ENCODE measurements at regions not wholly inside any gene's neighbourhood (a gene's known extent, or its start where the extent isn't known, plus 50 kb on each side); places are given as distances from the start of the nearest gene placed in this dataset.
"Not testable (repeated sequence)": the region's sequence is repeated elsewhere in the genome, so short reads cannot be mapped to it uniquely, and the experiment has no call there.

GRCh38 chr6:121856296-121856695 lies 420.9 kb downstream of the GJA1 start:
- no peak for DNase-seq (ENCODE audit: extremely low read depth, low read depth)

DNA sequence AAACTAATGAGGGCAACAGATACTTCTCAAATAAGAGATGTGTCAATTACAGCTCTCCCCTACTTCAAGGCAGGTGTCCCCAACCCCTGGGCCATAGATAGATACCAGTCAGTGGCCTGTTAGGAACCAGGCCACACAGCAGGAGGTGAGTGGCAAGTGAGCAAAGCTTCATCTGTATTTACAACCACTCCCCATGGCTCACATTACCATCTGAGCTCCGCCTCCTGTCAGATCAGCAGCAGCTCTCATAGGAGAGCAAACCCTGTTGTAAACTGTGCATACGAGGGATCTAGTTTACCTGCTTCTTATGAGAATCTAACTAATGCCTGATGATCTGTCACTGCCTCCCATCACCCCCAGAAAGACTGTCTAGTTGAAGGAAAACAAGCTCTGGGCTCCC lies 422.1 kb downstream of the GJA1 start:
- DNase-seq (ENCODE audit: extremely low read depth, low read depth), result no peak

DNA sequence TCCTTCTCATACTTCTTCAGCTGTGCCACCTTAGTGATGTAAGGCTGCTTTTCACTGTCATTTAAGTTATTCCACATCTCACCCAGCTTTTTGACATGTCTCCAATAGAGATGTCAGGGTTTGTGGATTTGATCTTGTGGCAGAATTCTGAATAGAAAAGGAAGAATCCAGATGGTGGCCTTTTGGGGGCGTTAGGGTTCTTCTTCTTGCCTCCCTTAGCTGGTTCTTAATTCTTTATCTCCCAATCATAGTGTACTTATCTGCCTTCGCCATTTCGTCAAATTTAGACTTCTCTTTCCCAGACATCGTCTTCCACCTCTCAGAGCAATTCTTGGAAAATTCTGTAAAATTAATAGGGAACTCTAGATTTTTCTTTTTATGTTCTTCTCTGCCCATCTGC lies 422.9 kb downstream of the GJA1 start:
- DNase-seq (ENCODE audit: extremely low read depth, low read depth), result no peak

GRCh38 chr6:121858986-121859385 lies 423.5 kb downstream of the GJA1 start:
- no peak for DNase-seq (ENCODE audit: extremely low read depth, low read depth)

GRCh38 chr6:121865811-121866210 lies 430.4 kb downstream of the GJA1 start:
- no peak for DNase-seq (ENCODE audit: extremely low read depth, low read depth)

- no peak for DNase-seq (ENCODE audit: extremely low read depth, low read depth)
Measured at GRCh38 chr6:121867095-121867494, 431.6 kb downstream of the GJA1 start.

GRCh38 chr6:121868206-121868605 lies 432.8 kb downstream of the GJA1 start:
- DNase-seq (ENCODE audit: extremely low read depth, low read depth), result no peak

DNA sequence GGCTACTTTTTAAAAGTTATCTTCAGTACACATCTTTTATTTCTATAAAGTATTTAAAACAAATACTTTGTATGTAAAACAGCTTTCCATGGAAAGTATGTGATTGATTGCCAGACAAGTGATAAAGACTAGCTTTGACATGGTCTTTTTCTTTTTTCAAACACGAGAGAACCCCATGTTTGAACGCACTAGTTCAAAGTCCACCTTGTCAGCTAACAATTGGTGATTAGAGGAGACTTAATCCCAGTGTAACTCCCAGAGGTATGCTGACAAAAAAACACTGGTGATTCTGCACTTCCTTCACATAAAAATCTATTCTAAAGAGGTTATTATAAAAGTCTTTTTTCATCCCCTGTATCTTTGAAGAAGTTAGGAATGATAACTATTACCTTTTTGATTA lies 438.1 kb downstream of the GJA1 start:
- no peak for DNase-seq (ENCODE audit: extremely low read depth, low read depth)

DNA sequence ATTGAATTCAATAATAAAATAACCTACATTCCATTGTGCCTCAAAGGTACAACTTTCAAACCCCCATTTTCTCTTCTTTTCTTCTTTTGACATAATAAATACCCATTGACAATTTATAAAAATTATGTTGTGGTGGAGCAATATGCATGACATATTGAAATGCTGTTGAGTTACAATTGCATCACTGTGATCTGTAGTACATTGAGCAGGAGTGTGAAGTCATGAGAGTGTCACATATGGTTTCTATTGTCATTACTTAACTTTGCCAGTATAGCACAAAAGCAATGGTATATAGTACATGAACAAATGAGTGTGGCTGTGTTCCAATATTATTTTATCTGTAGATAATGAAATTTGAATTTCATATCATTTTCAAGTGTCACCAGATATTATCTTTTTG lies 441.3 kb downstream of the GJA1 start:
- no peak for DNase-seq (ENCODE audit: extremely low read depth, low read depth)

DNA sequence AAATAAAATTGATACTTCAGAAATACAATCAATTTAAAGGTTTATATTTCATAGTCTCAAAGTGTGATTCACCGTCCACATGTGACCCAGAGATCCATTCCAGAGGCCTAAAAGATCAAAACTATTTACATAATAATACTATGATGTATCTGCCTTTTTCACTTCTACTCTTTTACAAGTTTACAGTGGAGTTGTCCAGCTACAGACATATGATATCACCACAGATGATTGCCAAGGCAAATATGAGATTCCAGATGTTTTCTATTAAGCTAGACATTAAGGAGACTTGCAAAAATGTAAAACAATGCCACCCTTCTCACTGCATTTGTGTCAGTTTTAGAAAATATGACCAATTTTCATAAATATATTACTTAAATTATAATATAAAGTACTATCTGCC lies 443.7 kb downstream of the GJA1 start:
- no peak for DNase-seq (ENCODE audit: extremely low read depth, low read depth)

- no peak for DNase-seq (ENCODE audit: extremely low read depth, low read depth)
Measured at GRCh38 chr6:121880831-121881230, 445.4 kb downstream of the GJA1 start.

DNA sequence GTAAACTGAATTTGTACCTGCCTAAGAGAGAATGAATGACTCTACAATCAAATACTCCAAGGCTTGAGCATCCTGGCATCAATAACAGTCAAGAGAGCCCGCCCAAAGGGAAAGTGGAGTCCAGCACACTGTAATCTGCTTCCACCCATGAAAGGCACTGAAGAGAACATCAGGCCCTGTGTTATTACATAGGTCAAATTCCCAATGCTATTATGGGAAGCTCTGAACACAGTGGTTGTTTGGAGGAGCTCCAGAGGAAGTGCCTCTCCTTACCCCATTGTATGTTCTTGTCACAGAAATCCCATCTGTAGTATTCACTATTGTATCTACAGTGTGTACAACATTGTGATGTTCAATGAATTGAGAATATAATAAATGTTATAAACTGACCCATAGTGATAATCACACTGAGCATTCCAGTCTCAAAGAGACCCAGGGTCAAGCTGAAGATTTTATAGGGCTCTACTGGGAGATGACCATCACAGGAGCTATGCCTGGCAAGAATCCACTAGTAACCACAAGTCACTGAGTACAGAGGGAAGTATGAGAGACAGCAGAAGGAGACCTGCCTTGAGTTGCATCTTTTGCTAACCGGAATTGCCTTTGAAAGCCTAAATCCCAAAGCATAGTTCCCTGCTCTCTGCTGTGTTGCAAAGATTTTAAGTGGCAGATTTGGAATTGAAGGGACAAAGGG lies 446.7 kb downstream of the GJA1 start:
- DNase-seq (ENCODE audit: extremely low read depth, low read depth), result no peak

DNA sequence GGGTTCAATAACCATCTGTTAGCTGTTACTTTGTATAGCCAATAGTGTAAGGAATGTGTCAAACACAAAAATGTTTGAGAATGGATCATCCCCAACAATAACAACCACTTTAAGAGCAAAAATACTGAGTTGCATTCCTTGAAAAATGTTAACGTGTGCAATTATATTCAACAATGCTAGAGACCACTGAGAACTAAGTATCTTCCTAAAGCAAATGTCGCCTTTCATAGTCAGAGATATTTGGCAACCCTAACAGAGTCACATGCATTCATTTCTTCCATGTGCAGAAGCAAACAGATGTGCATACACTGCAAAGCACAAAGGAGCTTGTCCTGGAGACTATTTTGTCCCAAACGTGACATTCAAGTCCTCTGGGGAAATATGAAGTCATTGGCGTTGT lies 448.6 kb downstream of the GJA1 start:
- no peak for DNase-seq (ENCODE audit: extremely low read depth, low read depth)

GRCh38 chr6:121884620-121885019 lies 449.2 kb downstream of the GJA1 start:
- no peak for DNase-seq (ENCODE audit: extremely low read depth, low read depth)

GRCh38 chr6:121885399-121886152 lies 450.1 kb downstream of the GJA1 start:
- DNase-seq (ENCODE audit: extremely low read depth, low read depth), result no peak

DNA sequence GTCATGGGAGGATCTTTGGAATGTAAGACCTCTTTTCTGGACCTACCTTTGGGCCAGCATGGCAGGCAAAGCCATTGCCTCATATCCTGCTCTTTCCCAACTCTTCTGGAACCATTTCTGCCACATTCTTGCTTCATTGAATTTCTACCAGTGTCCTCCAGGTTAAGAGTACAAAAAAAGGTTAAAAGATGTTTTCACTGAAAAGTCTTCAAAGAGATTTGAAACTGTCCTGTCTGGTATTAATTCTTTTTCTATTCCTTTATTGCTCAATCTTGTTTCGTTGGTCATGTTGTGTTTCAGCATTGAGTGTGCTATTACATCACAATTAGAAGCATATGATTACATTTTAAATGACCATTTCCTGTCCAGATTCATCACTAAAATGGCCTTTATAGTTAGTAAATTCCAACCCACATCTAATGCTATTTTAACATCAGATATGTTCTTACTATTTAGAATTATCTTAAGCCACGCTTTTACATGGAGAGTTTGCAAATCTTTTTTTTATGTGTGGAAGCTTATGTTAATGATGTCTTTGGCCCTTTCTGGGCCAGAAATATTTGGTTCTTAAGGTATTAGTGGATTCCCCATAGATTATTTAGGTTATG lies 450.9 kb downstream of the GJA1 start:
- no peak for DNase-seq (ENCODE audit: extremely low read depth, low read depth)

- DNase-seq (ENCODE audit: extremely low read depth, low read depth), result no peak
Measured at GRCh38 chr6:121887724-121888123, 452.3 kb downstream of the GJA1 start.

- DNase-seq (ENCODE audit: extremely low read depth, low read depth), result no peak
Measured at GRCh38 chr6:121890307-121890910, 455.0 kb downstream of the GJA1 start.

- not testable (repeated sequence) for DNase-seq (ENCODE audit: extremely low read depth, low read depth)
Measured at GRCh38 chr6:121895731-121896130, 460.3 kb downstream of the GJA1 start.

DNA sequence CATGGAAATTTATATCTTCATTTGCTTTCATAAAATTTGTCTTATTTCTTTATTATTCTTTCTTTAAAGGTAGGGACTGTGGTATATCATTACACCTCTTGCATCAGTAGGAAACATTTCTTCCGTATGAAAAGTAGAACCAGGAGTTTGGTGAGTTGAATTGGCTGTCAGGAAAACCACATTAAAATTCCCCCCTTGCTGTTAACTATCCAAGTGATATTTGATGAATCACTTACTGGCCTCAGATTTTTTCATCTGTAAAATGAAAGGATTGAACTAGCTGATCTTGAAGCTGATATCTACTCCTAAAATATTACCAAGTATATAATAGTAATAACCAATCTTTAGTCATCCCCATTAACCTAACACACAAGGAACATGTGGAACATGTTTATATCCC lies 460.9 kb downstream of the GJA1 start:
- DNase-seq (ENCODE audit: extremely low read depth, low read depth), result no peak

GRCh38 chr6:121896771-121897170 lies 461.3 kb downstream of the GJA1 start:
- no peak for DNase-seq (ENCODE audit: extremely low read depth, low read depth)

DNA sequence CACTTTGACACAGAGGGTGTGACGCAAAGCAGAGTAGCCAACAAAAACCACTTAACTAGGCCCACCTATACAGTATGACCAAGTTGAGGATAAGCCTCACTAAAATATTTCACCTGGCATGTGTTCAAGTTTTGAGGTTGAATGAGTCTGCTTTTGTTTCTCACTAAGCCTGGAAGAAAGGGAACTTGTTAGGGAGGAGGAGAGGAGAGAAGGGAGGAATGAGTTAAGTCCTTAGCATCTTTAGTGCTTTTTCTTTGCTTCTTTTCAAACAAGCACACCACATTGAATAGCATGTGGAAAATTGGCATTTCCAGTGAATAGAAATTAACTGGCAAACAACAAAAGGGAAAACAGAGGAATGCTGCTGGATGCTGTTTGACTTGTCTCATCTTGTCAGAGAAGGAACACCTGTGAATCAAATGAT lies 461.9 kb downstream of the GJA1 start:
- DNase-seq (ENCODE audit: extremely low read depth, low read depth), result no peak

All from NCI-H460 (cell line).